ENCODE measurements at regions not wholly inside any gene's neighbourhood (a gene's known extent, or its start where the extent isn't known, plus 50 kb on each side); places are given as distances from the start of the nearest gene placed in this dataset.

- TF ChIP-seq CEBPB (IDR thresholded peaks at IDR 0.05) (no peak), REST (IDR thresholded peaks at IDR 0.05; ENCODE audit: low read depth) (no peak), YY1 (IDR thresholded peaks at IDR 0.05; ENCODE audit: low read depth) (no peak), NFIC (IDR thresholded peaks at IDR 0.05) (no peak), TEAD4 (IDR thresholded peaks at IDR 0.05) (no peak), FOXM1 (IDR thresholded peaks at IDR 0.05; ENCODE audit: borderline replicate concordance, low read depth) (no peak), TAF1 (IDR thresholded peaks at IDR 0.05; ENCODE audit: low read depth) (no peak), RAD21 (IDR thresholded peaks at IDR 0.05; ENCODE audit: low read depth) (no peak)
Observed at GRCh38 chr15:91584895-91585294, 268.6 kb upstream of the SLCO3A1 start.
